HG02798 (cell line): ENCODE measurements at regions not wholly inside any gene's neighbourhood (a gene's known extent, or its start where the extent isn't known, plus 50 kb on each side); places are given as distances from the start of the nearest gene placed in this dataset.
"Not testable (repeated sequence)": the region's sequence is repeated elsewhere in the genome, so short reads cannot be mapped to it uniquely, and the experiment has no call there.

Experiments
- ATAC-seq: cut with Tn5 transposase; IDR thresholded peaks from one replicate; pipeline ENCODE4 v1.9.1; 2021; ENCODE audit warnings: mild to moderate bottlenecking; ENCODE audit not compliant: unreplicated experiment, poor library complexity

- not testable (repeated sequence) for ATAC-seq
Measured at GRCh38 chr2:91809391-91809790, 3061.8 kb upstream of the TEKT4 start.

GRCh38 chr2:91839904-91840868 lies 3031.0 kb upstream of the TEKT4 start:
- ATAC-seq, result no peak

GRCh38 chr2:91842264-91842663 lies 3029.0 kb upstream of the TEKT4 start:
- not testable (repeated sequence) for ATAC-seq

- ATAC-seq, result not testable (repeated sequence)
Measured at GRCh38 chr2:91842913-91843312, 3028.3 kb upstream of the TEKT4 start.

- ATAC-seq, result not testable (repeated sequence)
Measured at GRCh38 chr2:91843723-91844450, 3027.3 kb upstream of the TEKT4 start.

GRCh38 chr2:91844451-91844825 lies 3026.8 kb upstream of the TEKT4 start:
- ATAC-seq, result not testable (repeated sequence)

- ATAC-seq, result not testable (repeated sequence)
Measured at GRCh38 chr2:91846388-91846787, 3024.8 kb upstream of the TEKT4 start.

- not testable (repeated sequence) for ATAC-seq
Measured at GRCh38 chr2:91851689-91852420, 3019.4 kb upstream of the TEKT4 start.

- not testable (repeated sequence) for ATAC-seq
Measured at GRCh38 chr2:91856971-91857370, 3014.3 kb upstream of the TEKT4 start.

- ATAC-seq, result not testable (repeated sequence)
Measured at GRCh38 chr2:91857711-91858110, 3013.5 kb upstream of the TEKT4 start.

GRCh38 chr2:91871716-91872115 lies 2999.5 kb upstream of the TEKT4 start:
- ATAC-seq, result not testable (repeated sequence)

GRCh38 chr2:91873416-91873815 lies 2997.8 kb upstream of the TEKT4 start:
- not testable (repeated sequence) for ATAC-seq

GRCh38 chr2:91877658-91878210 lies 2993.5 kb upstream of the TEKT4 start:
- ATAC-seq, result not testable (repeated sequence)

GRCh38 chr2:91895091-91895490 lies 2976.1 kb upstream of the TEKT4 start:
- not testable (repeated sequence) for ATAC-seq

- ATAC-seq, result not testable (repeated sequence)
Measured at GRCh38 chr2:91917602-91918001, 2953.6 kb upstream of the TEKT4 start.
